GM21447 (cell line): ENCODE measurements at regions not wholly inside any gene's neighbourhood (a gene's known extent, or its start where the extent isn't known, plus 50 kb on each side); places are given as distances from the start of the nearest gene placed in this dataset.

Experiments
- ATAC-seq: cut with Tn5 transposase; IDR thresholded peaks from one replicate; pipeline ENCODE4 v1.9.1; 2021; ENCODE audit not compliant: unreplicated experiment

GRCh38 chr3:69536306-69537020, 150.6 kb upstream of the FRMD4B start:
- no peak for ATAC-seq

GRCh38 chr3:69535613-69536012, 149.7 kb upstream of the FRMD4B start:
- ATAC-seq, result no peak

GRCh38 chr3:69532547-69533224, 146.8 kb upstream of the FRMD4B start:
- no peak for ATAC-seq

- ATAC-seq, result no peak
Measured at GRCh38 chr3:69531576-69532546, 146.0 kb upstream of the FRMD4B start.

- ATAC-seq, result no peak
Measured at GRCh38 chr3:69530554-69530953, 144.7 kb upstream of the FRMD4B start.

GRCh38 chr3:69527498-69527897, 141.6 kb upstream of the FRMD4B start:
- no peak for ATAC-seq

GRCh38 chr3:69524816-69525215, 138.9 kb upstream of the FRMD4B start:
- no peak for ATAC-seq

- no peak for ATAC-seq
Measured at GRCh38 chr3:69521286-69521685, 135.4 kb upstream of the FRMD4B start.

GRCh38 chr3:69511361-69511760, 125.5 kb upstream of the FRMD4B start:
- no peak for ATAC-seq

GRCh38 chr3:69510481-69511030, 124.7 kb upstream of the FRMD4B start:
- ATAC-seq, result no peak

GRCh38 chr3:69509288-69509687, 123.4 kb upstream of the FRMD4B start:
- no peak for ATAC-seq

GRCh38 chr3:69505770-69506407, 120.0 kb upstream of the FRMD4B start:
- ATAC-seq, result no peak

GRCh38 chr3:69504232-69504631, 118.3 kb upstream of the FRMD4B start:
- ATAC-seq, result no peak

- no peak for ATAC-seq
Measured at GRCh38 chr3:69500604-69501003, 114.7 kb upstream of the FRMD4B start.

- no peak for ATAC-seq
Measured at GRCh38 chr3:69499899-69500421, 114.1 kb upstream of the FRMD4B start.

- no peak for ATAC-seq
Measured at GRCh38 chr3:69499422-69499821, 113.5 kb upstream of the FRMD4B start.

- no peak for ATAC-seq
Measured at GRCh38 chr3:69496856-69497255, 111.0 kb upstream of the FRMD4B start.

- no peak for ATAC-seq
Measured at GRCh38 chr3:69494185-69494584, 108.3 kb upstream of the FRMD4B start.

- ATAC-seq, result no peak
Measured at GRCh38 chr3:69493157-69493556, 107.3 kb upstream of the FRMD4B start.

GRCh38 chr3:69491975-69492374, 106.1 kb upstream of the FRMD4B start:
- no peak for ATAC-seq

GRCh38 chr3:69490971-69491370, 105.1 kb upstream of the FRMD4B start:
- no peak for ATAC-seq
